Parathyroid adenoma (tissue), 2 donors: ENCODE measurements at regions not wholly inside any gene's neighbourhood (a gene's known extent, or its start where the extent isn't known, plus 50 kb on each side); places are given as distances from the start of the nearest gene placed in this dataset.

Experiments used
- H2AFZ ChIP-seq: fragments of 300-600 bp; sonication (generic); one replicate; pipeline ENCODE4 v1.7.0; 2017; ENCODE audit warnings: antibody characterized with exemption, mild to moderate bottlenecking
- H3K27ac ChIP-seq: fragments of 300-600 bp; sonication (generic); one replicate; pipeline ENCODE4 v1.7.0; 2017
- H3K27me3 ChIP-seq: fragments of 300-600 bp; sonication (generic); one replicate; pipeline ENCODE4 v1.7.0; 2017; ENCODE audit warnings: low read length; ENCODE audit not compliant: control insufficient read depth, insufficient read depth
- H3K36me3 ChIP-seq: fragments of 300-600 bp; sonication (generic); one replicate; pipeline ENCODE4 v1.7.0; 2017; ENCODE audit warnings: low read length; ENCODE audit not compliant: control insufficient read depth, insufficient read depth
- H3K4me1 ChIP-seq: fragments of 300-600 bp; sonication (generic); one replicate; pipeline ENCODE4 v1.7.0; 2017; ENCODE audit warnings: control low read depth
- H3K4me2 ChIP-seq: fragments of 300-600 bp; sonication (generic); one replicate; pipeline ENCODE4 v1.7.0; 2017; ENCODE audit warnings: low read length
- H3K4me3 ChIP-seq: fragments of 300-600 bp; sonication (generic); one replicate; pipeline ENCODE4 v1.7.0; 2017; ENCODE audit warnings: low read depth, low read length
- H3K79me2 ChIP-seq: fragments of 300-600 bp; sonication (generic); one replicate; pipeline ENCODE4 v1.7.0; 2017; ENCODE audit warnings: control low read depth
- H3K9ac ChIP-seq: fragments of 300-600 bp; sonication (generic); one replicate; pipeline ENCODE4 v1.7.0; 2017; ENCODE audit warnings: mild to moderate bottlenecking
- H3K9me3 ChIP-seq: fragments of 300-600 bp; sonication (generic); one replicate; pipeline ENCODE4 v1.7.0; 2017; ENCODE audit warnings: low read length; ENCODE audit not compliant: control insufficient read depth
- CTCF ChIP-seq: fragments of 300-600 bp; sonication (generic); IDR thresholded peaks from one replicate; pipeline ENCODE4 v1.7.0; 2017; ENCODE audit warnings: antibody characterized with exemption, mild to moderate bottlenecking
- donor health status: primary hyperparathyroidism.

- no peaks in the 10 kb centered on the region for H3K27me3 ChIP-seq
- TF ChIP-seq CTCF, result no peak
- H3K27ac ChIP-seq, result no peak overlapping the region
Observed at GRCh38 chr13:38630780-38631179, 56.1 kb upstream of the FREM2 start.

GRCh38 chr13:38635030-38635429 is 51.8 kb upstream of the FREM2 start:
- H3K79me2 ChIP-seq, result no peaks in the 10 kb centered on the region
- H3K4me1 ChIP-seq, result no peaks in the 10 kb centered on the region
- no peaks in the 10 kb centered on the region for H3K36me3 ChIP-seq
- H3K4me2 ChIP-seq, result no peak overlapping the region
- TF ChIP-seq CTCF, result no peak
- no peak overlapping the region for H3K9ac ChIP-seq
- no peak overlapping the region for H3K27ac ChIP-seq
- H3K9me3 ChIP-seq, result no peaks in the 10 kb centered on the region
- H3K4me3 ChIP-seq, result no peak overlapping the region
- no peaks in the 10 kb centered on the region for H3K27me3 ChIP-seq
- no peak overlapping the region for H2AFZ ChIP-seq

More at GRCh38 chr13:38630780-38631179, 56.1 kb upstream of the FREM2 start:
- Histone ChIP-seq H3K36me3 (no peaks in the 10 kb centered on the region), H3K4me1 (no peaks in the 10 kb centered on the region), H3K79me2 (no peaks in the 10 kb centered on the region), H2AFZ (no peak overlapping the region), H3K9ac (no peak overlapping the region), H3K4me3 (no peak overlapping the region), H3K4me2 (no peak overlapping the region), H3K9me3 (no peaks in the 10 kb centered on the region)

GRCh38 chr13:38636073-38636472 is 50.8 kb upstream of the FREM2 start:
- no peaks in the 10 kb centered on the region for H3K79me2 ChIP-seq
- no peaks in the 10 kb centered on the region for H3K27me3 ChIP-seq
- no peak overlapping the region for H3K4me3 ChIP-seq
- no peak overlapping the region for H3K4me2 ChIP-seq
- no peak for TF ChIP-seq CTCF
- no peaks in the 10 kb centered on the region for H3K4me1 ChIP-seq
- no peaks in the 10 kb centered on the region for H3K9me3 ChIP-seq
- H3K36me3 ChIP-seq, result no peaks in the 10 kb centered on the region
- H3K9ac ChIP-seq, result no peak overlapping the region
- H3K27ac ChIP-seq, result no peak overlapping the region
- H2AFZ ChIP-seq, result no peak overlapping the region

GRCh38 chr13:38636761-38637160 is 50.1 kb upstream of the FREM2 start:
- no peak for TF ChIP-seq CTCF
- Histone ChIP-seq H3K9me3 (no peaks in the 10 kb centered on the region), H3K4me1 (no peaks in the 10 kb centered on the region), H3K79me2 (no peaks in the 10 kb centered on the region), H3K27ac (no peak overlapping the region), H3K36me3 (no peaks in the 10 kb centered on the region), H3K4me2 (no peak overlapping the region), H2AFZ (no peak overlapping the region), H3K9ac (no peak overlapping the region), H3K27me3 (no peaks in the 10 kb centered on the region), H3K4me3 (no peak overlapping the region)
